Eye (tissue), 1 donor: ENCODE measurements at regions not wholly inside any gene's neighbourhood (a gene's known extent, or its start where the extent isn't known, plus 50 kb on each side); places are given as distances from the start of the nearest gene placed in this dataset.

Experiments used
- DNase-seq: peaks from one replicate; pipeline ENCODE4 v3.0.0-alpha.2; 2015

DNA sequence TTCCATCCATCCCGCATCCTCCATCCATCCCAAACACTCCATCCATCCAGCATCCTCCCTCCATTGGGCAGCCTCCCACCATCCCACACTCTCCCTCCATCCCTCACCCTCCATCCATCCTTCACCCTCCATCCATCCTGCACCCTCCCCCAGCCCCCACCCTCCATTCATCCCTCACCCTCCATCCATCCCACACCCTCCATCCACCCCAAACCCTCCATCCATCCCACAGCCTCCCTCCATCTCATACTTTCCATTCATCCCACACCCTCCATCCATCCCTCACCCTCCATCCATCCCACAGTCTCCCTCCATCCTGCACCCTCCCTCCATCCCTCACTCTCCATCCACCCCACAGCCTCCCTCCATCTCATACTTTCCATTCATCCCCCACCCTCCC, 60.4 kb downstream of the FOXI2 start:
- no peak for DNase-seq

DNA sequence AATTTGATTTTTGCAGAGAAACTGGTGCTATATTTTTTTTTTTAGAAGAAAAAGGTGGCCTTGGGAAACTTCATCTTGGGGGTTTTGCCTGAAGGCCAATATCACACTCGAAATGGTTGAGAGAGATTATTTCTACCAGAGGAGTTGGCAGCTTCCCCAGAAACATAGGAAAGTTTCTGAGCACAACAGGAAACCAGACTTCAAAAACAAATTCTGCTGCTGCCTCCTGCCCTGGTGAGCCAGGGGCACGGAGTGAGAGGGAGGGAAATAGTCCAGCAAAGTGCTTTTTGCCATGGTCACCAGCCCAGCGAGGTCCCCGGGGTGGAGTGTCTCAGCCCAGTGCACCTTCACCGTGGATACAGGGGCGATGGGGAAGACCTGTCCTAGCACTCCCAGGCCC, 61.1 kb downstream of the FOXI2 start:
- DNase-seq, result peak; percentile 19

DNA sequence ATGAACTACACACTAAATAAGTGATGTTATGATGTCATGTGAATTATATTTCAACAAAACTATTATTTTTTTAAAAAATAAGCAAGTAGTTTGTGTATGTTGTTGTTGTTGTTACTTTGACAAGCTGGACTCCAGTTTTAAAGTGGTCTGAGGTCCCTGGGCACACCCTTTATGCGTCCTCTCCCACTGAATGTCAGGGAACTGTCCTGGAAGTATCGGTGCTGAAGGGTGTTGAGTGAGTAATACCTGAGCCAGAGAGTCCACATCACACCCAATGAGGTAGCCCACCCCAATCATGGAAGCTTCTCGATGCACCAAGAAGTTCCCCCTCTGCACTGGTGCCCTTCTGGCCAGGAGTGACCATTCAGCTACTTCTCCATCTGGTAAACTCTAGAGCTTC, 64.3 kb downstream of the FOXI2 start:
- DNase-seq, result no peak

DNA sequence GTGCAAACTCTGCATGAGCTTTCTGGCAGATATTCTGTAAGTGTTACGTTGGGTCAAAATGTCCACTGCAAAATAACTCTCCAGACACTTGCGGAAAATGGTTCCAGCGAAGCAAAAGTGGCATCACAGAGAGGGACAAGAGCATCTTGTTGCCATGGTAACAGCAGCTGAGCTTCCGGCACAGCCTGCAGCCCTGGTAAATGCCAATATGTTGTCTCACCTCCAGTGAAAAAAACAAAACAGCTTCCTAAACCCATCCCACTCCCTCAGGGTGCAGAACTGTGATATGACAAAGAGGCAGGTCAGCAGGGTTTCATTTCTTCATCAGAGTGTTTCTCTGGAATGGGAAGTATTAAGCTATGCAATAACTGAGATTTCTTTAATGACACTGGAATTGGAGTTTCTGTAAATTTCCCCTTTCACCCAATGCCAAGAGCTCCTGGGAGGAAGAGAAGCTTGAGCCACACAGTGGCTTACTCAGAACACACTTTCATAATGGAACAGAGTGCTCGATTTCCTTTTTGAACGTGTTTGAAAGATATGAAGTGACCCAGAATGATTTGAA, 65.6 kb downstream of the FOXI2 start:
- DNase-seq, result peak; percentile 50

DNA sequence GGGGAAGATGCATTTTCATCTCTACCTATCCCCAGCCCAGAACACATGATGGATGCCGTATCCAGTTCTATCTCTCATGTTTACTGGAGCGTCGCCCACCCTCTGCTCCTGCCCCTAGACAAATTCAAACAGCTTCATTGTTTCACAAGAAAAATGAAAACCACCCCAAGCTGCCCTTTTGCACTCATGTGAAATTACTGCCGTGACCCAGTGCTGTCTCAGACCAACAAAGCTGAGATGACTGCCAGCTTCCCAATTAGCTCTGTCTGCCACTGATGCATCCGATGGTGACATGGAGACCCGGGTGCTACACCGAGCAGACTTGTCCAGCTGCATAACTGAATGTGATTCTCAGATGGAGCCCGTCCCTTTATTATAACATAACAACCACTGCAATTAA, 67.7 kb downstream of the FOXI2 start:
- DNase-seq, result peak; percentile 54

DNA sequence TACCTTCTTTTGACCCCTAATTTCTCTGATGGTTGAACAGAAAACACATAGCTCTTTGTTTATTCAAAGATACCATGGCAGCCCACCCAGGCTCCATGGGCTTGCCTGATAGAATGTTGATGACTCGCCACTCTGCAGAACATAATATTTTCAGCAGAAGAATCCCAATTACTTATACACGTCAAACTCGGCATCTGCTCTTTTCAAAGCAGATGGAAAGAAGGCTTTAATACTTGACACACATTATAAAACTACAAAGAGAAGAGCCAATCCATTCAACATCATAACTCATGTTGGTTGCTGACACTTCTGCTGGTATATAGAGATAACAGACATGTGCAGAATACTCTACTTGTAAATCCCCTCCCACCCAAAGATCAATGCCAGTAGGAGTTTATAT, 69.0 kb downstream of the FOXI2 start:
- no peak for DNase-seq

DNA sequence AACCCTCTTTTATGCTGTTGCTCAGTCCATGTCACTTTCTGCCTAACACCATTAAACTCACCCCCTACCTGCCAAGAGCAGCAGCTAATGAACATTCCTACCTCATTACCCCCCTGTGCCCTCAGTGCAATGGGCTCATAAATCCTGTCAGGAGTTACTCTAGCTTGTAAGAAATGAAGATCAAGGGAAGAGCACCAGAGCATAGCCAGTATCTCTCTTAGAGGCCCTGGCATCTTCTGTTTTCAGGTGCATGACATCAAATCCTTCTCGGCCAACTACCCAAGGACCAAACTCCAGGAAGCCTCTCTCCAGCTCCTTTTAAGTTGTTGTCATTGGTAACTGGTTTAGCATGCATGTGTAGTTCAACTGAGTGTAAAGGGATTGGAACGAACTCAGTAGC, 75.1 kb downstream of the FOXI2 start:
- DNase-seq, result no peak

DNA sequence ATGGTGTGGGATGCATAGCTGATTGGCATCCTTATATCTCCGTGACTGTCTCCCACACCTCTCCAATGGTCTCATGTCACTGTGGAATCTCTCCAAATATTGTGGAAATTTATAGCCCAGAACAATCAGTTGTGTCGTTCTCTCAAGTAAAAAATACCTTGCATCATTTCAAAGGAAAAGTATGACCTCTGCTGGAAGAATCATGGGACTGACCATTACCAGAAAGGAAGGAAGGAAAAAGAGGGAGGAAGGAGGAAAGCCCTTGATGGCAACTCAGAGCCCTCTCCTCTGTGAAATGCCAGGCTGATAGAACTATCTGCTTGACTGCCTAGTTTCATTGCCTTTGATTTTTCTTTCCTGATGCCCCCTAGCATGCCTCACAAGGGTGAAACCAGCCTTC, 76.3 kb downstream of the FOXI2 start:
- peak; percentile 45 for DNase-seq

DNA sequence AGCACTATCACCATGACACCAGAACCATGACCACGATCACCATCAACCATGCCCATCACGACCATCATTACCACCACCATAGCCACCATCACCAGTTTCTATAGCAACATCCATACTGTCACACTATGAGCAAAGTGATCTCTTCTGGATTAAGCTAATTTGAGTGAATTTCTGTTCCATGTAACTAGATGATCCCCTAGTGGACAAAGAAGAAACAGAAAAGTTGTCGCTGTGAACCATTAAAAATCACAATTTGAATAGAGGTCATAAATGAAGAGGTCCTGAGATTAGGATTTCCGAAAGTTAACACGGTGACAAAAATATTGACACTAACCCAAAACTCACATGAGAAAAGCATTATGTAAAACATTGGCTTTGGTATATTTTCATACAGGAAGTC, 77.6 kb downstream of the CLRN3 start:
- no peak for DNase-seq

DNA sequence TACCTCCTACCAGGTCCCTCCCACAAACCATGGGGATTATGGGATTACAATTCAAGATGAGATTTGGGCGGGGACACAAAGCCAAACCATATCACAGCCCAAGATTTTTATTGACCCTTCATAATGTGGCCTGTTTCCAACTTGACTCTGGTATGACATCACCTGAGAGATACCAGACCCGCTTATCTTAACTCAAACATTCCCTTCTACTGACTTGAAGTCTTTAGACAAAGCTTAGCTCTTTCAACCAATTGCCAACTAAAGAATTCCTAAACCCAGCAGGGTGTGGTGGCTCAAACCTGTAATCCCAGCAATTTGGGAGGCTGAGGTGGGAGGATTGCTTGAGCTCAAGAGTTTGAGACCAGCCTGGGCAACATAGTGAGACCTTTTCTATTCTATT, 67.9 kb downstream of the CLRN3 start:
- no peak for DNase-seq

DNA sequence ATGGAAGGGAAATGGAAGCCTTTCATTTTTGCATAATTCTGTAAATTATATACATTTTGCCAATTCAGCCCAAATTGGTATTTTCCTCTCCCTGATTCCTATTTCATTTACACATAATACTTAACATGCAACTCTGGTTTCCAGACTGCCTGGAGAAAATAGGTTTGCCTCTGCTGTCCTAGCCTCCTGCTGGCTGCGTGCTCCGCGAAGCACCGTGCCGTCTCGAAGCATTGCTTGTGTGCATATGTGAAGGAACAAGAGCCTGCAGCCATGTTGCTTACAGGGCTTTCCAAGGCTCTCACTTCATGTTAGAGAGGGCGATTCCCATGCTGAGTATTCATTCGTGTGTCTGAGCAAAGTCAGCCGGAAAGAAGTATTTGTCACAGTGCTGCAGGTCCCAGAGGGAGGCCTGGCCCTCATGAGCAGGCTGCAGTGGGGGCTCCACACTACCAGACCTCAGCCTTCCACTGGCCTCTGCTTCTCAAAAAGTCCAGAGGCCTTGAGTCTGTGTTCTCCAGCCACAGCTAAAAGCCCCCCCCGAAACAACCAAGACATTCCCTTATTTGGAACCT, 66.5 kb downstream of the CLRN3 start:
- DNase-seq, result peak; percentile 51

DNA sequence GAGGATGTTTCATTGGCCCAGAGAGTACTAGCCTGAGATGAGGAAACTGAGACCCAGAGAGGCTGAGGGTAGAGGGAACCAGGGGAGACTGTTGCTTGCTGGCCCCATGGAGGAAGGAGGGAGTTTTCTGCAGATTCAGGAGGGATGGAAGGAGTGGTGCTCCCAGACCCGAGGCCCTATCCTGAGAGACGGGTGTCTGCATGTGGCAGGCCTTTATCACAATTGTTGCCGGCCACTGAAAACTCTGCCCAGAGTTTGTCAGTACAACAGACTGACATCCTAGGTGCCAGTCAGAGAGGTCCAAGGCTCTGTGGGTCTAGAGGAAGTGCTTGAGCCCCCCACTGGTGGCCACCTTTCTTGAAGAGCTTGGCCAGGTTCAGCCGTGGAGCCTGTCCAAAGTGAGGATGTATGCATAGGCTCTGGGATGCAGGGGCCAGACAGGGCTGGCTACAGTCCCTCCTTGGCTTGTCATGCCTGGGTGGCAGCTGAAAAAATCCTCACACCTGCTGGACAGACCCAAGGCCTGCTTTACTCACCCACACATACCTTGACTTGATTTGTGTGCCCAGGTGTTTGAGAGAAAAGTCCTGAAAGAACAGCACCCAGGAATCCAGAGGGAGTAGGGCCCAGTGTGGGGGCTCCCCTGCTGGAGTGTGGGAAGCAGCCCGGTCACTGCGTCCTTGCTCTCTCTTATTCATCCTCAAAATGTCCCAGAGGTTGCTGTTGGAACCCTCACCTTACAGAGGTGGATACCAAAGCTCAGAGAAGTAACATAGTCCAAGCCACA, 65.2 kb downstream of the CLRN3 start:
- DNase-seq, result no peak
